ENCODE measurements at regions not wholly inside any gene's neighbourhood (a gene's known extent, or its start where the extent isn't known, plus 50 kb on each side); places are given as distances from the start of the nearest gene placed in this dataset.

- TF ChIP-seq CTCF (IDR thresholded peaks at IDR 0.05; ENCODE audit: low read length) (no peak), EZH2 (IDR thresholded peaks at IDR 0.05; ENCODE audit: borderline replicate concordance, low read length) (no peak)
These were observed 222.9 kb downstream of the MTERF1 start for GRCh38 chr7:91657483-91658071.

All from OCI-LY1 (cell line).